Glutamatergic neuron (in vitro differentiated cells): ENCODE measurements at regions not wholly inside any gene's neighbourhood (a gene's known extent, or its start where the extent isn't known, plus 50 kb on each side); places are given as distances from the start of the nearest gene placed in this dataset.
"Not testable (repeated sequence)": the region's sequence is repeated elsewhere in the genome, so short reads cannot be mapped to it uniquely, and the experiment has no call there.

Experiments used
- DNase-seq: peaks from one replicate; pipeline ENCODE4 v3.0.0; 2022
- H3K27ac Mint-ChIP-seq: one replicate; pipeline ENCODE4 v1.8.0; 2020; ENCODE audit warnings: mild to moderate bottlenecking, mixed read lengths, inconsistent platforms; ENCODE audit not compliant: unreplicated experiment
- H3K27me3 Mint-ChIP-seq: one replicate; pipeline ENCODE4 v1.8.0; 2020; ENCODE audit warnings: mild to moderate bottlenecking, moderate library complexity, mixed read lengths, inconsistent platforms; ENCODE audit not compliant: unreplicated experiment
- H3K36me3 Mint-ChIP-seq: one replicate; pipeline ENCODE4 v1.8.0; 2020; ENCODE audit warnings: mild to moderate bottlenecking, mixed read lengths, inconsistent platforms; ENCODE audit not compliant: unreplicated experiment
- H3K4me1 Mint-ChIP-seq: one replicate; pipeline ENCODE4 v1.8.0; 2020; ENCODE audit warnings: mild to moderate bottlenecking, low read depth, mixed read lengths, inconsistent platforms; ENCODE audit not compliant: unreplicated experiment
- H3K4me3 Mint-ChIP-seq: one replicate; pipeline ENCODE4 v1.8.0; 2020; ENCODE audit warnings: mild to moderate bottlenecking, mixed read lengths, inconsistent platforms; ENCODE audit not compliant: unreplicated experiment
- H3K9me3 Mint-ChIP-seq: one replicate; pipeline ENCODE4 v1.8.0; 2020; ENCODE audit warnings: mild to moderate bottlenecking, moderate library complexity, mixed read lengths, inconsistent platforms; ENCODE audit not compliant: unreplicated experiment
- CTCF ChIP-seq: fragments of 200-600 bp; sonication (generic); IDR thresholded peaks from one replicate; pipeline ENCODE4 v1.5.0; 2021; ENCODE audit not compliant: partially characterized antibody, unreplicated experiment

GRCh38 chr22:25395915-25396314, 168.6 kb upstream of the GRK3 start:
- Mint-ChIP-seq H3K27me3 (no peaks in the 10 kb centered on the region), H3K36me3 (no peaks in the 10 kb centered on the region), H3K9me3 (no peaks in the 10 kb centered on the region), H3K4me3 (no peak overlapping the region), H3K27ac (no peak overlapping the region), H3K4me1 (peaks cover 4% of the 10 kb centered on the region)
- no peak for TF ChIP-seq CTCF
- no peak for DNase-seq

DNA sequence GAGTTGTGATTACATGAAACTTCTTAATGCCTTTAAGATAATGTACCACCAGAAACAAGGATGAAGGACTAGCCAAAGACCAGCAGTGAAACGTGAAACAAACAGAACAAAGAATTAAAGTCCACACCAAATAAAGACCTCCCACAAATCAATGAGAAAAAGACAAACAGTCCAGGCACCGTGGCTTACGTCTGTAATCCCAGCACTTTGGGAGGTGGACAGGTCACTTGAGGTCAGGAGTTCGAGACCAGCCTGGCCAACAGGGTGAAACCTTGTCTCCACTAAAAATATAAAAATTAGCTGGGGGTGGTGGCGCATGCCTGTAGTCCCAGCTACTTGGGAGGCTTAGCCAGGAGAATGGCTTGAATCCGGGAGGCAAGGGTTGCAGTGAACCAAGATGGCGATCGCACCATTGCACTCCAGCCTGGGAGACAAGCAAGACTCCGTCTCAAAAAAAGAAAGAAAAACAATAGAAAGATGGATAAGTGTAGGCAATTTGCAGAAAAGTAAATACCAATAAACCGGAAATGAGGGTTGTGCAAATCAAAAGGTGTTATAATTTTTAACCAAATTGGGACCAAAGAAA, 167.8 kb upstream of the GRK3 start:
- H3K9me3 Mint-ChIP-seq = no peaks in the 10 kb centered on the region
- H3K4me3 Mint-ChIP-seq = no peak overlapping the region
- TF ChIP-seq CTCF = no peak
- H3K27me3 Mint-ChIP-seq = no peaks in the 10 kb centered on the region
- peaks cover 4% of the 10 kb centered on the region for H3K4me1 Mint-ChIP-seq
- no peaks in the 10 kb centered on the region for H3K36me3 Mint-ChIP-seq
- H3K27ac Mint-ChIP-seq = no peak overlapping the region
- DNase-seq = no peak

DNA sequence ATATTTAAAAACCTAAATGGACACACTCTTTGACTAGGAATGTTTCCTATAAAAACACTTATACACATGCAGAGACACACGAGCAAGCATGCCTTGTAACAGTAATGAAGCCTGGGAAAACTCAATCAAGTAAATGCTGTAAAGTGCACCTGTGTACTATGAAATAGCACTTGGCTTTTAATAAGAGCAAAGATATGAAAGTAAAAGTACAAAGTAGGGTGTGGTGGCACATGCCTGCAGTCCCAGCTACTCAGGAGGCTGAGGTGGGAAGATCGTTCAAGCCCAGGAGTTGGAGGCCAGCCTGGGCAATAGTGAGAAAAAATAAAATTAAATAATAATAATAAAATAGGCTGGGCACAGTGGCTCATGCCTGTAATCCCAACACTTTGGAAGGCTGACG, 166.9 kb upstream of the GRK3 start:
- no peak for TF ChIP-seq CTCF
- Mint-ChIP-seq H3K36me3 (no peaks in the 10 kb centered on the region), H3K27me3 (no peaks in the 10 kb centered on the region), H3K4me3 (no peak overlapping the region), H3K27ac (no peak overlapping the region), H3K4me1 (peaks cover 4% of the 10 kb centered on the region), H3K9me3 (no peaks in the 10 kb centered on the region)
- DNase-seq = no peak

DNA sequence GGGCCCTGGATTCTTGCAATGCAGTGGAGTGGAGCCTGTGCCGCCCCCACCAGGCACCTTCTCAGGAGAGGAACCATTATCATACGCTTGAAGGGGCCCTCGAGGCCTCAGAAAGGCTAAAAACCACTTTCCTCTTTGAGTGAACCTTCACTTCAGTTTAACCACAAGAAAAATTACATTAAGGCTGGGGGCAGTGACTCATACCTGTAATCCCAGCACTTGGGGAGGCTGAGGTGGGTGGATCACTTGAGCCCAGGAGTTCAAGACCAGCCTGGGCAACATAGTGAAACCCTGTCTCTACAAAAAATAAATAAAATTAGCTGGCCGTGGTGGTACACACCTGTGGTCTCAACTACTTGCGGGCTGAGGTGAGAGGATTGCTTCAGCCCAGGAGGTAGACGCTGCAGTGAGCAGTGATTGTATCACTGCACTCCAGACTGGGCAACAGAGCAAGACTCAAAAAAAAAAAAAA, 165.8 kb upstream of the GRK3 start:
- H3K9me3 Mint-ChIP-seq, H3K4me1 Mint-ChIP-seq, H3K27ac Mint-ChIP-seq, DNase-seq, H3K27me3 Mint-ChIP-seq, H3K36me3 Mint-ChIP-seq, H3K4me3 Mint-ChIP-seq: not testable (repeated sequence)

DNA sequence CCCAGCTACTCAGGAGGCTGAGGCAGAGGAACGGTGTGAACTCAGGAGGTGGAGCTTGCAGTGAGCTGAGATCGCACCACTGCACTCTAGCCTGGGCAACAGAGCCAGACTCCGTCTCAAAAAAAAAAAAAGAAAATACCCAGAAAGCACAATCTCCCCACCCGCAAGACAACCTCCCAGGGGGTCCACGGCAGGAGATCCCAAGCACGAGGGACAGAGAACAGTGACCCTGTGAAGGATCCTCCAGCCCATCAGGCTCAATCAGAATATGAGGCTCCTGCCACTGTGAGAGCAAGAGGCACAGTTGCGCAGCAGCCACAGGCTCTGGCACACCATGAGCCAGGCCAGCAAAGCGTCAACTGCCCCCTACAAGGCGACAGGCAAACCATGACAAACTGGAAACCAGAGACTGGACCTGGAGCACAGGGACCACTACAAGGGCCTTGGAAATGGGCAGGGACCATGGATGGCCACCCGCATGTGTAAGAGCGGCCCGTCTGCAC, 164.8 kb upstream of the GRK3 start:
- peaks cover 3% of the 10 kb centered on the region for H3K9me3 Mint-ChIP-seq

More for the DNA sequence above, 164.8 kb upstream of the GRK3 start:
- TF ChIP-seq CTCF = no peak
- no peak for DNase-seq
- no peaks in the 10 kb centered on the region for H3K27me3 Mint-ChIP-seq
- no peak overlapping the region for H3K27ac Mint-ChIP-seq
- no peaks in the 10 kb centered on the region for H3K36me3 Mint-ChIP-seq
- no peak overlapping the region for H3K4me3 Mint-ChIP-seq
- peaks cover 14% of the 10 kb centered on the region for H3K4me1 Mint-ChIP-seq
